Mucosa of stomach (tissue), 1 donor: ENCODE measurements at regions not wholly inside any gene's neighbourhood (a gene's known extent, or its start where the extent isn't known, plus 50 kb on each side); places are given as distances from the start of the nearest gene placed in this dataset.

ENCODE experiments used
- H3K27me3 ChIP-seq: one replicate; pipeline ENCODE4 v1.7.0; 2013; ENCODE audit warnings: mild to moderate bottlenecking, low read length; ENCODE audit not compliant: control insufficient read depth, insufficient read depth
- H3K36me3 ChIP-seq: one replicate; pipeline ENCODE4 v1.7.0; 2013; ENCODE audit warnings: low read length; ENCODE audit not compliant: control insufficient read depth, insufficient read depth
- H3K4me1 ChIP-seq: one replicate; pipeline ENCODE4 v1.7.0; 2013; ENCODE audit warnings: mild to moderate bottlenecking, low read length; ENCODE audit not compliant: control insufficient read depth, insufficient read depth
- H3K4me3 ChIP-seq: one replicate; pipeline ENCODE4 v1.7.0; 2013; ENCODE audit warnings: low read length
- H3K9ac ChIP-seq: one replicate; pipeline ENCODE4 v1.7.0; 2013; ENCODE audit warnings: mild to moderate bottlenecking, low read length, moderate library complexity
- H3K9me3 ChIP-seq: one replicate; pipeline ENCODE4 v1.7.0; 2013; ENCODE audit warnings: mild to moderate bottlenecking, low read length, moderate library complexity; ENCODE audit not compliant: control insufficient read depth
- donor health status: Pancreatic carcinoma.

GRCh38 chr2:118279005-118279404 is 190.7 kb downstream of the INSIG2 start:
- Histone ChIP-seq H3K9ac (no peak overlapping the region), H3K36me3 (no peaks in the 10 kb centered on the region), H3K4me3 (no peak overlapping the region), H3K4me1 (no peaks in the 10 kb centered on the region), H3K9me3 (no peaks in the 10 kb centered on the region), H3K27me3 (no peaks in the 10 kb centered on the region)

GRCh38 chr2:118278046-118278445 is 189.8 kb downstream of the INSIG2 start:
- H3K27me3 ChIP-seq = no peaks in the 10 kb centered on the region
- no peaks in the 10 kb centered on the region for H3K9me3 ChIP-seq
- H3K36me3 ChIP-seq = no peaks in the 10 kb centered on the region
- H3K4me3 ChIP-seq = no peak overlapping the region
- H3K9ac ChIP-seq = no peak overlapping the region
- H3K4me1 ChIP-seq = no peaks in the 10 kb centered on the region

- H3K36me3 ChIP-seq = no peaks in the 10 kb centered on the region
- no peaks in the 10 kb centered on the region for H3K27me3 ChIP-seq
- no peak overlapping the region for H3K4me3 ChIP-seq
- no peaks in the 10 kb centered on the region for H3K9me3 ChIP-seq
- no peak overlapping the region for H3K9ac ChIP-seq
- no peaks in the 10 kb centered on the region for H3K4me1 ChIP-seq
Measured at GRCh38 chr2:118274841-118275510, 186.7 kb downstream of the INSIG2 start.

- Histone ChIP-seq H3K4me3 (no peak overlapping the region), H3K36me3 (no peaks in the 10 kb centered on the region), H3K27me3 (no peaks in the 10 kb centered on the region), H3K9me3 (no peaks in the 10 kb centered on the region), H3K4me1 (no peaks in the 10 kb centered on the region), H3K9ac (no peak overlapping the region)
Measured at GRCh38 chr2:118272391-118272790, 184.1 kb downstream of the INSIG2 start.

- Histone ChIP-seq H3K27me3 (no peaks in the 10 kb centered on the region), H3K36me3 (no peaks in the 10 kb centered on the region), H3K9ac (no peak overlapping the region), H3K4me3 (no peak overlapping the region), H3K9me3 (no peaks in the 10 kb centered on the region), H3K4me1 (no peaks in the 10 kb centered on the region)
Measured at GRCh38 chr2:118269408-118270051, 181.3 kb downstream of the INSIG2 start.

- Histone ChIP-seq H3K9ac (no peak overlapping the region), H3K36me3 (no peaks in the 10 kb centered on the region), H3K27me3 (no peaks in the 10 kb centered on the region), H3K4me1 (no peaks in the 10 kb centered on the region), H3K9me3 (no peaks in the 10 kb centered on the region), H3K4me3 (no peak overlapping the region)
Measured at GRCh38 chr2:118268268-118268667, 180.0 kb downstream of the INSIG2 start.

- Histone ChIP-seq H3K36me3 (no peaks in the 10 kb centered on the region), H3K4me3 (no peak overlapping the region), H3K9ac (no peak overlapping the region), H3K4me1 (no peaks in the 10 kb centered on the region), H3K27me3 (no peaks in the 10 kb centered on the region), H3K9me3 (no peaks in the 10 kb centered on the region)
Measured at GRCh38 chr2:118265873-118266455, 177.7 kb downstream of the INSIG2 start.

- H3K9ac ChIP-seq = no peak overlapping the region
- H3K4me3 ChIP-seq = no peak overlapping the region
- H3K36me3 ChIP-seq = no peaks in the 10 kb centered on the region
- no peaks in the 10 kb centered on the region for H3K9me3 ChIP-seq
- H3K27me3 ChIP-seq = no peaks in the 10 kb centered on the region
- H3K4me1 ChIP-seq = no peaks in the 10 kb centered on the region
Measured at GRCh38 chr2:118264232-118264990, 176.1 kb downstream of the INSIG2 start.

GRCh38 chr2:118257696-118258095 is 169.4 kb downstream of the INSIG2 start:
- H3K36me3 ChIP-seq = no peaks in the 10 kb centered on the region
- no peak overlapping the region for H3K9ac ChIP-seq
- no peaks in the 10 kb centered on the region for H3K9me3 ChIP-seq
- no peaks in the 10 kb centered on the region for H3K27me3 ChIP-seq
- no peaks in the 10 kb centered on the region for H3K4me1 ChIP-seq
- H3K4me3 ChIP-seq = no peak overlapping the region

GRCh38 chr2:118255771-118256372 is 167.6 kb downstream of the INSIG2 start:
- Histone ChIP-seq H3K4me1 (no peaks in the 10 kb centered on the region), H3K27me3 (no peaks in the 10 kb centered on the region), H3K9ac (no peak overlapping the region), H3K4me3 (no peak overlapping the region), H3K9me3 (no peaks in the 10 kb centered on the region), H3K36me3 (no peaks in the 10 kb centered on the region)

GRCh38 chr2:118255301-118255700 is 167.0 kb downstream of the INSIG2 start:
- H3K4me3 ChIP-seq = no peak overlapping the region
- no peaks in the 10 kb centered on the region for H3K27me3 ChIP-seq
- H3K9ac ChIP-seq = no peak overlapping the region
- H3K4me1 ChIP-seq = no peaks in the 10 kb centered on the region
- no peaks in the 10 kb centered on the region for H3K36me3 ChIP-seq
- no peaks in the 10 kb centered on the region for H3K9me3 ChIP-seq

- Histone ChIP-seq H3K9ac (no peak overlapping the region), H3K36me3 (no peaks in the 10 kb centered on the region), H3K27me3 (no peaks in the 10 kb centered on the region), H3K9me3 (no peaks in the 10 kb centered on the region), H3K4me3 (no peak overlapping the region), H3K4me1 (no peaks in the 10 kb centered on the region)
Measured at GRCh38 chr2:118254116-118254515, 165.8 kb downstream of the INSIG2 start.
